Gastroesophageal sphincter (tissue), 3 donors: ENCODE measurements at regions not wholly inside any gene's neighbourhood (a gene's known extent, or its start where the extent isn't known, plus 50 kb on each side); places are given as distances from the start of the nearest gene placed in this dataset.

Source experiments
- CTCF ChIP-seq, 4 experiments: fragments of 200-600 bp in 2 of 4; fragments of 450-650 bp in 2 of 4; sonication (generic) in 1 of 4; IDR thresholded peaks; one replicate each; pipeline ENCODE4 v1.5.1; 2017 to 2019; ENCODE audit warnings: antibody characterized with exemption in 4 of 4, mild to moderate bottlenecking in 2 of 4, moderate library complexity in 2 of 4
- POLR2A ChIP-seq, 2 donors: fragments of 450-650 bp; IDR thresholded peaks; one replicate each; pipeline ENCODE4 v1.6.1; 2017; ENCODE audit warnings: antibody characterized with exemption in 2 of 2, mild to moderate bottlenecking in 2 of 2, moderate library complexity in 1 of 2
- POLR2AphosphoS5 ChIP-seq: sonication (generic); formaldehyde crosslinking; IDR thresholded peaks from one replicate; pipeline ENCODE4 v1.6.1; 2017; ENCODE audit warnings: antibody characterized with exemption

GRCh38 chr12:77202457-77203060 is 137.2 kb upstream of the E2F7 start:
- TF ChIP-seq POLR2A (IDR thresholded peaks at IDR 0.05) (no peak), CTCF (IDR thresholded peaks at IDR 0.05) (no peak), POLR2AphosphoS5 (no peak)
